ENCODE measurements at regions not wholly inside any gene's neighbourhood (a gene's known extent, or its start where the extent isn't known, plus 50 kb on each side); places are given as distances from the start of the nearest gene placed in this dataset.

DNA sequence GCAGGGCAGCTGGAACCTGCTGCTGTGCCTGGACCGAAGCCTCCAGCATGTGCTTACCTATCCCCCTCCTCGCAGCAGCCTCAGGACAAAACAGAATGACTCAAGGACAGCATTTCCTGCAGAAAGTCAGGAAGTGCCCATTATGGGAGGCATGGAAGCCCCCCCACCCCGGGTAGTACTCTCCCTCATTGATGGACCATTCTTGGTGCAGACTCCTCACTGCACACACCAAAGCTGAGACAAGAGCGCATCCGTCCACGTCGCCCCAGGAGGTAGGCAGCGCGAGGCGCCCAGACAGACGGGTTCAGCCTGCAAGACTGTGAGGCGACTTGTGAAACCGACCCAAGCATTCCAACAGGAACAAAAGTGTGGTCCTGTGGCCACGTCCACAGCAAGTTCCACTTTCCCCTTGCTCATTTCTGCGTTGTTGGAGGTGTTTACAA is 243.9 kb upstream of the ATXN7L3B start:
- no peaks in the 10 kb centered on the region for H3K27me3 ChIP-seq
- TF ChIP-seq, protein P1, sequence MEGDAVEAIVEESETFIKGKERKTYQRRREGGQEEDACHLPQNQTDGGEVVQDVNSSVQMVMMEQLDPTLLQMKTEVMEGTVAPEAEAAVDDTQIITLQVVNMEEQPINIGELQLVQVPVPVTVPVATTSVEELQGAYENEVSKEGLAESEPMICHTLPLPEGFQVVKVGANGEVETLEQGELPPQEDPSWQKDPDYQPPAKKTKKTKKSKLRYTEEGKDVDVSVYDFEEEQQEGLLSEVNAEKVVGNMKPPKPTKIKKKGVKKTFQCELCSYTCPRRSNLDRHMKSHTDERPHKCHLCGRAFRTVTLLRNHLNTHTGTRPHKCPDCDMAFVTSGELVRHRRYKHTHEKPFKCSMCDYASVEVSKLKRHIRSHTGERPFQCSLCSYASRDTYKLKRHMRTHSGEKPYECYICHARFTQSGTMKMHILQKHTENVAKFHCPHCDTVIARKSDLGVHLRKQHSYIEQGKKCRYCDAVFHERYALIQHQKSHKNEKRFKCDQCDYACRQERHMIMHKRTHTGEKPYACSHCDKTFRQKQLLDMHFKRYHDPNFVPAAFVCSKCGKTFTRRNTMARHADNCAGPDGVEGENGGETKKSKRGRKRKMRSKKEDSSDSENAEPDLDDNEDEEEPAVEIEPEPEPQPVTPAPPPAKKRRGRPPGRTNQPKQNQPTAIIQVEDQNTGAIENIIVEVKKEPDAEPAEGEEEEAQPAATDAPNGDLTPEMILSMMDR (IDR thresholded peaks at IDR 0.05; ENCODE audit: low read depth, low read length) = no peak
- no peak overlapping the region for H3K27ac ChIP-seq
- no peak for DNase-seq (ENCODE audit: low read depth in 1 of 2, low spot score in 1 of 2)
- no peaks in the 10 kb centered on the region for H3K9me3 ChIP-seq (ENCODE audit: low read depth)
- H3K4me1 ChIP-seq (ENCODE audit: low read depth) = no peaks in the 10 kb centered on the region
- H3K36me3 ChIP-seq = no peaks in the 10 kb centered on the region
- H3K4me3 ChIP-seq = no peak overlapping the region

DNA sequence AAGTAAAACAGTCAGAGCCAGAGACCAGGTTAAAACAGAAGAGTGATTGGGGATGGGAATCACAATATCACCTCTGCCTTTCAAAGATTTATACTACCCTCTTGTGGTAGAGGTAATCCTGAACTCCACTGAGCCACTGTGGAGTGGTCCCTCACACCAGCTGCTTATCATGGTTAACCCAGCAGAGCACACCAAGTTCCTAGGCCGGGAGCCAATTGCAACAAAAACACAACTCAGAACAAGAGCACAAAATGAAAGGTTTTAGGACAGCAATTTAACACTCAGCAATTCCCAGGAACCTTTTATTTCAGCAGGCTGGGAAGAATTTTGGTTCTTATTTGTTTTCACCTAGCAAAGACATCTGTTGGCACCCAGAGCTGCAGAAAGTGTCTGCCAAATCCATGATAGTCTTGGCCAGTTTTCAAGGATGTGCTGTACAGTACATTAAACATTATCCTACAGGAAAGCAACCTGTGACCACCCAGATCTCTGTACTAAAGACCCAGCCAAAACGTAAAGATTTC is 220.5 kb upstream of the ATXN7L3B start:
- H3K4me3 ChIP-seq = no peak overlapping the region
- TF ChIP-seq, protein P1 (IDR thresholded peaks at IDR 0.05; ENCODE audit: low read depth, low read length) = peak; percentile 29
- H3K27ac ChIP-seq = no peak overlapping the region
- no peaks in the 10 kb centered on the region for H3K4me1 ChIP-seq (ENCODE audit: low read depth)
- DNase-seq (ENCODE audit: low read depth in 1 of 2, low spot score in 1 of 2) = peak; percentile 66 to 72
- H3K27me3 ChIP-seq = no peaks in the 10 kb centered on the region
- no peaks in the 10 kb centered on the region for H3K9me3 ChIP-seq (ENCODE audit: low read depth)
- no peaks in the 10 kb centered on the region for H3K36me3 ChIP-seq

DNA sequence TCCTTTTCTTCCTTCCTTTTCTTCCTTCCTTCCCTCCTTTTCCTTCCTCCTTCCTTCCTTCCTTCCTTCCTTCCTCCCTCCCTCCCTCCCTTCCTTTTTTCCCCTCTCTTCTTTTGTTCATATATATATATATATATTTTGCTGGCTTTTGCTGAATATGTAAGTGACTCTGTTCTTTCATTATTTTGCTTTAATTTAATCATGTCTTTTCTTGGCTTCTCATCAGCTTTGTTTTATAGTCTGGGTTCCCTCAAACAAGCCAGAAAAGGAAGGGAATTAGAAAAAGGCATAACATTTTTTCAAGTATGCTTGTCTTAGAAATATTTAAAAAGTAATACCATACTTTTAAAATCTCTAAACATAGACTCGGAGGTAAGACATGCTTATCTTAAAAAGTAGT is 219.9 kb upstream of the ATXN7L3B start:
- H3K4me3 ChIP-seq = no peak overlapping the region
- no peak overlapping the region for H3K27ac ChIP-seq
- no peaks in the 10 kb centered on the region for H3K27me3 ChIP-seq
- TF ChIP-seq, protein P1 (IDR thresholded peaks at IDR 0.05; ENCODE audit: low read depth, low read length) = no peak
- no peaks in the 10 kb centered on the region for H3K4me1 ChIP-seq (ENCODE audit: low read depth)
- H3K36me3 ChIP-seq = no peaks in the 10 kb centered on the region
- no peaks in the 10 kb centered on the region for H3K9me3 ChIP-seq (ENCODE audit: low read depth)
- DNase-seq (ENCODE audit: low read depth in 1 of 2, low spot score in 1 of 2) = no peak

DNA sequence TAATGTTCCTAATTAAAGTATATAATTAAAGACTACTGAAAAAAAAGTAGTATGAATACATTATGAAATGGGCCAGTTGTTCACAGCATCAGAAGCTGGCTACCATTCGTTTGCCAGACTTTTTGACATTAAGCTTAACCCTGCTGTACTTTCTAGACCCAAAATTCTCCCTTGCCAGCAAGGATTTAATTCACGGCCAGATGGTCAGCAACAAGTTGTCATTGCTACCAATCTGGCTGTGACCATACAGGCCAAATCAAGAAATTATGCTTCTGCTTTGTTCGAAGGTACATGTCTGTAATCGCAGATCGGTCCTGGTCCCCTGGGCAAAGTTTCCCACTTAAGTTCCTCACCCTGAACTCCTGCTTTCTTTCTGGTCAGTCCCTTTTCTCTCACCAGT is 217.7 kb upstream of the ATXN7L3B start:
- no peak overlapping the region for H3K27ac ChIP-seq
- no peaks in the 10 kb centered on the region for H3K9me3 ChIP-seq (ENCODE audit: low read depth)
- DNase-seq (ENCODE audit: low read depth in 1 of 2, low spot score in 1 of 2) = no peak
- H3K4me1 ChIP-seq (ENCODE audit: low read depth) = no peaks in the 10 kb centered on the region
- no peak overlapping the region for H3K4me3 ChIP-seq
- no peaks in the 10 kb centered on the region for H3K36me3 ChIP-seq
- no peaks in the 10 kb centered on the region for H3K27me3 ChIP-seq
- TF ChIP-seq, protein P1 (IDR thresholded peaks at IDR 0.05; ENCODE audit: low read depth, low read length) = no peak

DNA sequence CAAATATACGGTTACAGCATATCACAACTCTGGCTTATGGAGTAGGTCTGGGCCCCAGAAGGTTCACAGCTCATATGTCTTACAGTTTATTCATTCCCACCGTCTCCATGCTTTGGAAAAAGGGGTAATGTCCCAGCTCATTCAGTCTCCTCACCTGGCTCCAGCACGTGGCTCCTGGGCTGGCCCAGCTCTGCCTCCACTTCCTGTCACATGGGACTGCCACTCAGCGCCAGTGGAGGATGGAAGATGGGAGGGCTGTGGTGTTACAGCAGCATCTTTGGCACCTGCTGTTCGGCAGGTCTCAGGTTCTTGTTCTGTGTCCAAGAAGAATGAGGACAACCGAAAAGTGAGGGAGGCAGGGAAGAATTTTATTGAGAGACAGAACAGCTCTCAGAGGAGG is 216.3 kb upstream of the ATXN7L3B start:
- H3K27ac ChIP-seq = no peak overlapping the region
- DNase-seq (ENCODE audit: low read depth in 1 of 2, low spot score in 1 of 2) = no peak
- H3K4me3 ChIP-seq = no peak overlapping the region
- H3K27me3 ChIP-seq = no peaks in the 10 kb centered on the region
- no peaks in the 10 kb centered on the region for H3K9me3 ChIP-seq (ENCODE audit: low read depth)
- no peaks in the 10 kb centered on the region for H3K4me1 ChIP-seq (ENCODE audit: low read depth)
- TF ChIP-seq, protein P1 (IDR thresholded peaks at IDR 0.05; ENCODE audit: low read depth, low read length) = no peak
- no peaks in the 10 kb centered on the region for H3K36me3 ChIP-seq

DNA sequence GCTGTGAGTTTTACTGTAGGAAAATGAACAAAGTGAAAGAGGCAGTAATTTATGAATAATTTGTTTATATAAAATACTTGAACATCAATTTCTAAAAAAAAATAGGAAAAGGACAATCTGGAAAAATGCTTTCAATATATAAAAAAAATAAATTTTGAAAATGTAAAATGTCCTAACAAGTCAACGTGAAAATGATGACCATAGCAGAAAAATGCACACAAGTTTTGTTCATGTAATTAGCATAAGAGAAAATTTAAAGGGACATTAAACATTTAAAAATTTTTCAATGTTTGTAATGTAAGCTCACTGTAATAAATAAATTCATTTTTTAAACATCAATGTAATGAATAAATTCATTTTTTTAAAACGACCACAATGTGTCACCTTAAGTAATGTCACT is 214.8 kb upstream of the ATXN7L3B start:
- Histone ChIP-seq H3K9me3 (ENCODE audit: low read depth) (no peaks in the 10 kb centered on the region), H3K36me3 (no peaks in the 10 kb centered on the region), H3K4me1 (ENCODE audit: low read depth) (no peaks in the 10 kb centered on the region), H3K27me3 (no peaks in the 10 kb centered on the region), H3K4me3 (no peak overlapping the region), H3K27ac (no peak overlapping the region)
- TF ChIP-seq, protein P1 (IDR thresholded peaks at IDR 0.05; ENCODE audit: low read depth, low read length) = no peak
- no peak for DNase-seq (ENCODE audit: low read depth in 1 of 2, low spot score in 1 of 2)
